SKM-1 treated with dmso at 0.1 percent for 144 hours (cell line): ENCODE measurements at regions not wholly inside any gene's neighbourhood (a gene's known extent, or its start where the extent isn't known, plus 50 kb on each side); places are given as distances from the start of the nearest gene placed in this dataset.
"Not testable (repeated sequence)": the region's sequence is repeated elsewhere in the genome, so short reads cannot be mapped to it uniquely, and the experiment has no call there.

Source experiments
- DNase-seq: peaks from one replicate; lab custom pipeline; 2025; ENCODE audit not compliant: unreplicated experiment; lab: John Stamatoyannopoulos, UW

DNA sequence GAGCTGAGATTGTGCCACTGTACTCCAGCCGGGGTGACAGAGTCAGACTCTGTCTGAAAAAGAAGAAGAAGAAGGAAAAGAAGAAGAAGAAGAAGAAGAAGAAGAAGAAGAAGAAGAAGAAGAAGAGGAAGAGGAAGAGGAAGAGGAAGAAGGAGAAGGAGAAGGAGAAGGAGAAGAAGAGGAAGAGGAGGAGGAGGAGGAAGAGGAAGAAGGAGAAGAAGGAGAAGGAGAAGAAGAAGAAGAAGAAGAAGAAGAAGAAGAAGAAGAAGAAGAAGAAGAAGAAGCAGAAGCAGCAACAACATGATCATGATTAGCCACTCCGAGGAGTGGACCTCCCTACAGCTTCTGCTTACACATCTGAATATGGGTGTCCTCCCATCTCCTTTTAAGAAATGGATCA lies 100.6 kb upstream of the GATA6 start:
- not testable (repeated sequence) for DNase-seq

DNA sequence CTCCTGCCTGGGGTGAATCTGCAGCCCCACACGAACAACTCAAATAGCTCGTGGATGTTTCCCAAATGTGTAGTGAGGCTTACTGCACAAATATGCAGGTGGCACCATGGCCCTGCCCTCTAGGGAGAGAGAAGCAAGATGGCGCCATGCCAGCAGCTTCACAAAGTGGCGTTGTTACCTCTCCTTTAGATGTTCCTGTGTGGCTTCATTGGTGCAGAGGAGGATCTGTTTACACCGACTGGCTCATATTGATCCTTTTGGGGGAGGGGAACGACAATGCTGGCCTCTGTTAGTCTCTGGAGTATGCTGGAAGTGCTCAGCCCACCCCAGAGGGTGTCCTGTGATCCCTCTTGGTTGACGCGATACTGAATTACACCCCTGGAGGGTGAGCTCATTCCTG lies 99.5 kb upstream of the GATA6 start:
- DNase-seq, result no peak

DNA sequence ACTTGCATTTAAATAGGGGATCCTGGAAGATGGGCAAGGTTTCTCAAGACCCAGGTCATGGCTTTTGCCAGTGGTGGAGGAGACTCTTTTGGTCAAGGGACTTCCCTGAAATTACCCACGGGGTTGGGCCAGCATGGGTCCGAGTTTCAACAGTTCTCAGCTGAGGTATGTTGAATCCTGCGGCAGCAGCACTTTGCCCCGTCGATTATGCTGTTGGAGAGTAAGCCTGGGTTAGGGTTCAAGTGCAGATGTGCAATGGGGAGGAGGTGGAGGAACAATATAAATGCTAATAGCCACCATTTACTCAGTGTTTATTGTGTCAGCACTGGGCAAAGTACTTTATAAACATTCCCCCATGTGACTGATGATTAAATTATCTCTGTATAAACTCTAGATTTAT lies 96.0 kb upstream of the GATA6 start:
- DNase-seq, result no peak

- no peak for DNase-seq
These were observed 94.9 kb upstream of the GATA6 start for GRCh38 chr18:22074282-22075070.

DNA sequence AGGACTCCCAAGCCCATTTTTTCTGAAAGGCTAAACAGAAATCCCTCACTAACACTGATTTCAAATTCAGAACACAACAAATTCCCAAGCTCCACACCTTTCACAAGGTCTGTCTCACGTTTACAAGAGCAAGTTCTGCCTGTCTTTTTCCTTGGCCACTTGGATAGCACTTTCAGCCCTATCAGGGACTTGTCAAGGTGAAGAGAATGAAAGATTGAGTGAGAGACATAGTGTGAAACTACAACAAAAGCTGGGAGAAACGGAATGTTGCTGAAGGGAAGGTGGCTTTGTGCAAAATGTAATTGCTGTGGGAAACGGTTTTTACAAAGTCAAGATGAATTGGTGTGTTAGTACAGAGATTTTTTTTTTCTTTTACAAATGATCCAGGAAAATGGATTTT lies 89.4 kb upstream of the GATA6 start:
- no peak for DNase-seq

- no peak for DNase-seq
These were observed 87.0 kb upstream of the GATA6 start for GRCh38 chr18:22082408-22082807.

GRCh38 chr18:22084547-22084946 lies 84.8 kb upstream of the GATA6 start:
- no peak for DNase-seq

DNA sequence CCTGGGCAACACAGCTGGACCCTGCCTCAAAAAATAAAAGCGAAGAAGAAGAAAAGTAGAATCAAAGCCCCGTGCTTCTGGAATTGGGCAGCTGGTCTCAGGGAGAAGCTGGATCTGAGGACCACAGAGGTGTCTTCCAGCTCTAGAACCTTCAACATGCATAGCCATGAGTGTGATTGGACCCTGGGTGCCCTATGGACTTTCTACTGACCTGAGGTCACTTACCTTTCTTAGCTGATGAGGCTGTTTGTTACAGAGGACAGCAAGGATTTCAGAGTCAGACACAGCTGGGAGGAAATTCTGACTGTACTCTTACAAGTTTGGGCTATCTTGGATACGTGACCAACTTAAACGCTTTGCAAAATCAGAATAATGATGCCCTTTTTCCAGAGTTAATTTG lies 82.4 kb upstream of the GATA6 start:
- DNase-seq, result no peak

DNA sequence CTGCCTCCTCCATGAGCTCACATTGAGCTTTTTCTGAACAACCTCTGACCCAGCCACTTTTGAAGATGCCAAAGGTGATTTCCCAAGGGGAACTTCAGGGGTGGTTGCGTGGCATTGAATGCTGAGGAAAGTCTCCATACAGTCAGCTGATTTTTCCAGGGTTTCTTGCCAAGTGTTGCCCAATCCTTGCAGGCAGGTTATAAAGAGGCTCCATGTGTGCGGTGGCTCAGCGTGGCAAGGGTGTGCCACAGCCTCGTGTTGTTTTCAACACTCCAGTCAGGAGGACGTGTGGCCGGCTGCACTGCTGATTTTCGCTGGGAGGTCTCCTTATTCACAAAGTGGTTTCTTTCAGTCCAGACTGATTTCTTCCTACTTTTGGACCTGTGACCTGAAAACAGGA lies 81.4 kb upstream of the GATA6 start:
- no peak for DNase-seq

DNA sequence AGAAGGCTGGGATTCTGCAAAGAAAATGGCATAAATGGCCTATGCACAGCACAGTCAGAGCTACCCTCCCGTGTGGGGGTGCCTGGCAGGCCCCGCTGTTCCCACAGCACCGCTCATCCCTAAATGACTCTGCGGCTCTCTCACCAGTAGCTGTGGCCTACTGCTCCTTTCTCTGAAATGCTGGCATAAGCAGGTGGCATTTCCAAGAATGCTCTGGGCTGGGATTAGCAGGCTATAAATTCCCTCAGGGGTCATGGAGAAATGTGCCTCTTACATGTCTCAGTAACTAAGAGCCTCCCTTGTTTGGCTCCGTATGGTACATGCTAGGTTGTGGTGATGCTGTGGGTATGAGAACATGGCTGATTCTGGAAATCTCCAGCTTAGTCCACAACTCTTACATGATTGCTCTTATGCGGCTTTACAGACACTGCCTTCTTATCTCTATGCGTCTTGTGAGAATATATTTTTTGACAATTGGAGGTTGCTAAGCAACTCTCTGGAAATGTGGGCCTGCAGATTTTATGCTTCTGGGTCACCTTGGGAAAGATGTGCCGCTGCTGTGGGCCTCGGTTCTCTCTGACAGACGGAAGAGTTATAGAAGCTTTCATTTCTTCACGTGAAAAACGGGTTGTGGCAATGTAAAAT lies 80.3 kb upstream of the GATA6 start:
- no peak for DNase-seq

DNA sequence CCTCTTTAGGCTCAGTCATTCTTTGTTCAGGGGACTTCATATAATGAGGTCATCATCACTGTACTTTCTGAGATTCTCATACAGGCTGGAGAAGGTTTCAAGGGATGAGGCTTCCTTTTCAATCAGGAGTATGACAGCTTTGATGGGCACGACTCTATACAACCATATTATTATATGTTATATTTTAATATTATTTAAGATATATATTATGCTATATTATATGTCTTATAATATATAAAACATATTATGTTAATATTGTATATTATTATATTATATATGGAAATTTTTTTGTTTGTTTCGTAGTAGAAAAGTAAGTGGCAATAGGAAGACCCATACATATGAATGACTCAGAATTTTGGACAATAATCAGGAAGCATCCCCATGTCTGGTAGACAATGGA lies 78.0 kb upstream of the GATA6 start:
- no peak for DNase-seq

DNA sequence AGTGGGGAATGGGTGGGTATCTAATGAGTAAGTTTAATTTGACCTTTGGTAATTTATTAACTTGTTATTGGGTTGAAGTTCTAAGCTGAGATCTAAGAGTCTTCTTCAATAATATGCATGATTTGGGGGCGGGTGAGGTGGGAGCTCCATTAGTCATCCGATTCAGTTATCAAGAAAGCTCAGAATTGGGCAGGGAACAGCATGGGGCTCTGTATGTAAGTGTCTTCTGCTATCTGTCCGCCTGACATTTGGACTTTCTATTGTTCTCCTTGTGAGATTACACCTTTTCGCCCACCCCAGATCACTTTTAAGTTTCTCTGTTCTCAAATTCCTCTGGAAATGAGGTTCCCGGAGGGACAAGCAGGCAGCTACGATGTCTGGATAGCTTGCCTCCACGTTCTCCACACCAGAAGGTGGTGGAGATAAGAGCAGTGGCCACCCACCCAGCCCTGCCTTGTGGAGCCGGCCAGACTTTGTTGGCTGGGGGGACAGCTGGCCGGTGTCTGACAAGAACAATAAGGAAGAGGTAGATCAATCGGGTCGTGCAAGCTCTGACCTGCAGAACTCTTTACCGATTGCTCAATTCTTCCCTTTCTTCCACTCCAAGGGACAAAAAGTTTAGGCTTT lies 75.5 kb upstream of the GATA6 start:
- DNase-seq, result no peak

DNA sequence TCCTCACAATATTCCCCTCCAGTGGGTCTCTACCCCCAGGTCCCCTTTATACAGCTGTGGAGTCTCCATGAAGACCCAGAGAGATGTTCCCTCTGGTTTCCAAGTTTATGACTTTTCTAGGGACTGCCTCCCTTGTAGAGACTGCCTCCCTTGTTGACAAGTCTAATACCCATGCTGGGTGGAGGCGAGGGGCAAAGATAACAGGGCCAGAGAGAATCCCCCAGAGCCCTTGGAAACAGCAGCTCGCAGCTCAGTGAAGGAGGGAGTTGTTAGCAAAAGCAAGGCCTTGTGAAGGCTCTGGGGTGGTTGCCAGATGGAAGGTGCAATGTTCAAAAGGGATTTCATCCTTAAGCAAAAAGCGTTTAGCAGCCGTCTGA lies 75.0 kb upstream of the GATA6 start:
- DNase-seq, result no peak

- DNase-seq, result peak; percentile 30
These were observed 70.8 kb upstream of the GATA6 start for GRCh38 chr18:22098563-22098989.

- no peak for DNase-seq
These were observed 69.5 kb upstream of the GATA6 start for GRCh38 chr18:22099925-22100324.

- no peak for DNase-seq
These were observed 67.7 kb upstream of the GATA6 start for GRCh38 chr18:22101731-22102130.

DNA sequence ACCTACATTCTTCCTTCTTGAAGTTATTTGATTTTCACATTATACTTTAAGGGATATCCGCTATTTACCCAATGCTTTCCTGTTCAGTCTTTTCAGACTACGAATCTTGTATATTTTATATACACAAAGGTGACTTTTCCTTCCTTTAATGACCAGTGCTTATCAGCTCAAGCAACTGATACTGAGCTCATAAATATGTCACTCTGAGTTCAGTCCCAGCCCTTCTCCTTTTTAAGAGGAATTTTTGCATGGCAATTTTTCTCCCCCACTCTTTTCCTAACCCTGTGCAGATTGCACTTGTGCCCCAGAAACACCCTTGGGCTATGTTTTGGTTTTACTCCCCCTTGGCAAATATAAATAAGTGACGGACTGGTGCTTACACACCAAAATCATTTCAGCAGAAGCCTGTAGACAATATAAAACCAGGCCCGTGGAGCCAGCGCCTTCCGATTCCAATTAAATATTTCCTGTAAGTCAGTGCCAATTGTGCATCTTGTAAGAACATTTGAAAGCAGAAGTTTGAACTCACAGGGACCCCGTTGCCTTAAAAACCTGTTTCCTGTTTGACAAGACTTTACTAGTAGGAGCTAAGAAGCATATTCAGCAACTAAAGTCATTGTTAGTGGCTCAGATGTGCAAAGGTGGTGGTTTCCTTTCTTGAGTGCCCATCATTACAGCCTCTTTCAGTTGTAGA lies 66.3 kb upstream of the GATA6 start:
- peak; percentile 92 for DNase-seq

DNA sequence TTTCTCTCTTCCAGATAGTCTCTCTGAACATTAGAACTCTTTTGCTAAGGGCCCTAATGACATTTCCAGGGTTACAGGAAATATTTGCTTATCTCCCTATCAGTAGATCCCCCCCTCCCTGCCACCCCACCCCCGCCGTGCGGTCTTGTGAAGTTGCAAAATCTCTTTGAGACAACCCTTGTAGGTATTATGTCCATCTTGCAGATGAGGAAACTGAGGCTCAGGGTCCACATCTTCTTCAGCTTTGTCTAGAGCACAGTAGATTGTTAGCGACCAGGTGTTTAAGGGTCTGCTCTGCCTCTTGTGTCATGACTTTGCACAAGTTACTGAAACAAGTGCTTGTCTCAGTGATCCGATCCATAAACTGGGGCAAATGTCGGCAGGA lies 65.8 kb upstream of the GATA6 start:
- DNase-seq, result no peak

DNA sequence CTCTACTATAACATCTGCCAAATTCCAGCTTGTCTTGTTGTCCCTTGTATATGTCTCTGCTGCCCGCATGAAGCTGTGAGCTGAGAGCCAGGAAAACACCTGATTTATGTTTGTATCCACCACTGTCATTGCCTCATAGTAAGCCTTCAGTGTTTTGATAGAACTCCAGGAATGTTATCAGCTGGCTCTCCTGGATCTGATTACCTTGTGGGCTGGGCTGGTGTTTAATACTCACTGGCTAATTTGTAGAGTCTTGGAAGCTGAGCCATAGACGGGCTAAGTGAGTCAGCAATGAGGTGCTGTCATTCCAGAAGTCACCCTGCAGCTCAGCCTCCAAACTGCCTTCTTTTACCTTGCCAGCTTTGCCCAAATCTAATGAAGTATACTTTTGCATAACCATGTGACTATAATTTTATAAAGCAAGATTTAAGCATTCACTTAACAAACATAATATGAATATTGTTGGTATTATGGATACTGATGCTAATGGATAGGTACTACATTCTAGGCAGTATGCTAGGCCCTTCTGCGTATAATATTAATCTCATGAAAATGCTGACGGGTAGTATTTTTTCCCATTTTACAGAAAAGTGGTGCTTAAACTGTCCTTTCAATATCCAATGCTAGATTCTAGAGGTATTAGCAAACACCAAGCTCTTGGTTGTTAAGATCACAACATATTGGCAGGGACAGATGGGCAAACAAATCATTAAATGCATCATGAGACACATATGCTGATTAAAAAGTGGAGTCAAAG lies 62.7 kb upstream of the GATA6 start:
- no peak for DNase-seq

DNA sequence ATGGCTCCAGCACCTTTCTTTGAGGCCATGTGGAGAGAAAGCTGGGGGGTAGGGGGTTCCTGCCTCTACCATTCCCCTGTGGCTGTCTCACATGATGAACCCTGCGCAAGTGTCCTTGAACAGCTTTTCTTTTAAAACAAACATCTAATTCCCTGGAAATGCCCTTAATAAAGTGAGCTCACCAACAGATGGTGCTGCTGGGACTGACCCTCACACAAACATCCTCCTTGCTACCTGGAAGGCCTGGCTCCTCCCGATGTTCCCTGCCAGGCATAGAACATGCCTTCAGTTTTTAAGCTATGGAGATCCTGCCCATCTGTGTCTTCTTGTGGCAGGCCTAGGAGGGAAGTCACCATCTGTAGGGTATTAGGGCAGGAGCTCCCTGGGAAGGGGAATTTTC lies 60.7 kb upstream of the GATA6 start:
- no peak for DNase-seq

GRCh38 chr18:22109535-22109934 lies 59.9 kb upstream of the GATA6 start:
- DNase-seq, result peak; percentile 82
